ENCODE measurements at regions not wholly inside any gene's neighbourhood (a gene's known extent, or its start where the extent isn't known, plus 50 kb on each side); places are given as distances from the start of the nearest gene placed in this dataset.

DNA sequence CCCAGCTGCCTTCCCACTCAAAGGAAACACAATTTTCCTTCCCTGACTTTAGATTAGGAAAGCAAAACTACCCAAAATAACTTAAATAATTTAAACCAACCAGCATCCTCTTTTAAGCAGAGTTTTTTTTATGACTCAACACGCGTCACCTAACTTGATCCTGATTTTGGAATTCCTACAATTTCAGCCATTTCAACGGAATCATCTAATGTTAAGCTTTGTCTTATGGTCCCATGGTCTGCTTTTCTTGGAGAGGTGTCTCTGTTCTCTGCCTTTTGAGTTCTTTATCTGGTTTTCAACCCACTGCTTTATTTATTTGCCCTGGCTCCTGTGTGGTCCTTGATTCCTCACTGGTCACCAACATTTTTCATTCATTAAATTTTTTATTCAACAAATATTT is 219.2 kb upstream of the ARHGEF26 start:
- Histone ChIP-seq H3K36me3 (ENCODE audit: insufficient read depth, low read length) (no peaks in the 10 kb centered on the region), H3K27ac (ENCODE audit: low read depth, low read length, poor library complexity, severe bottlenecking) (no peak overlapping the region), H3K9me3 (ENCODE audit: low read length) (no peaks in the 10 kb centered on the region), H3K9me2 (ENCODE audit: insufficient read depth, low read length) (no peaks in the 10 kb centered on the region), H2AFZ (ENCODE audit: low read length) (no peak overlapping the region), H3K4me2 (ENCODE audit: low read length) (no peak overlapping the region), H3K4me1 (ENCODE audit: insufficient read depth, low read length, poor library complexity, severe bottlenecking) (no peaks in the 10 kb centered on the region), H3K79me2 (ENCODE audit: insufficient read depth, low read depth, low read length) (no peaks in the 10 kb centered on the region), H3K4me3 (ENCODE audit: low read depth, low read length, poor library complexity, severe bottlenecking) (no peak overlapping the region), H4K20me1 (ENCODE audit: insufficient read depth, low read length) (no peaks in the 10 kb centered on the region)
- TF ChIP-seq, protein P1, sequence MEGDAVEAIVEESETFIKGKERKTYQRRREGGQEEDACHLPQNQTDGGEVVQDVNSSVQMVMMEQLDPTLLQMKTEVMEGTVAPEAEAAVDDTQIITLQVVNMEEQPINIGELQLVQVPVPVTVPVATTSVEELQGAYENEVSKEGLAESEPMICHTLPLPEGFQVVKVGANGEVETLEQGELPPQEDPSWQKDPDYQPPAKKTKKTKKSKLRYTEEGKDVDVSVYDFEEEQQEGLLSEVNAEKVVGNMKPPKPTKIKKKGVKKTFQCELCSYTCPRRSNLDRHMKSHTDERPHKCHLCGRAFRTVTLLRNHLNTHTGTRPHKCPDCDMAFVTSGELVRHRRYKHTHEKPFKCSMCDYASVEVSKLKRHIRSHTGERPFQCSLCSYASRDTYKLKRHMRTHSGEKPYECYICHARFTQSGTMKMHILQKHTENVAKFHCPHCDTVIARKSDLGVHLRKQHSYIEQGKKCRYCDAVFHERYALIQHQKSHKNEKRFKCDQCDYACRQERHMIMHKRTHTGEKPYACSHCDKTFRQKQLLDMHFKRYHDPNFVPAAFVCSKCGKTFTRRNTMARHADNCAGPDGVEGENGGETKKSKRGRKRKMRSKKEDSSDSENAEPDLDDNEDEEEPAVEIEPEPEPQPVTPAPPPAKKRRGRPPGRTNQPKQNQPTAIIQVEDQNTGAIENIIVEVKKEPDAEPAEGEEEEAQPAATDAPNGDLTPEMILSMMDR (conservative IDR thresholded peaks at IDR 0.05; ENCODE audit: low read length), result no peak
- TF ChIP-seq EZH2phosphoT487 (IDR thresholded peaks at IDR 0.05; ENCODE audit: borderline replicate concordance, low read depth, low read length), result no peak
- no TSS peak for BruUV-seq (replicated peaks)
- intact Hi-C loops (cut with micrococcal nuclease; ENCODE audit: unreplicated experiment), result no loop called here
- ChIA-PET CTCF (ENCODE audit: unreplicated experiment) (no interaction called here), POLR2A (no interaction called here)
- DNase-seq (ENCODE audit: low spot score), result no peak

DNA sequence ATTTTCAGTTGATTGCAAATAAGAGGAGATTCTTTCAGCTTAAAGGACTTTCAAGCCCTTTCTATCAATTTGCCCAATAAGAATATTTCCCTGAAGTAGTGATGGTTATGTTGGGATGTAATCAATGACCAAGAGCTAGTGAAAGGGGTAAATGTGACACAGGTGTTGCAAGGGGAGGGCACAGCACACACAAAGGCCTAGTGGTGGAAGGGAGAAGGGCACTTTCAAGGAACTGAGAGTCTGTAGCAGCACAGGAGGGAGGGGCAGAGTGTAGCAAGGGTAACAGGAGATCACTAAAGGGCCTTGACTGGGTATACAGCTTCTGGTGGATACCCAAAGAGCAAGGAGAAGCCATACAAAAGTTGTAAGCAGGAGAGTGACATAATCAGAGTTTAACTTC is 217.8 kb upstream of the ARHGEF26 start:
- no peak overlapping the region for H3K4me3 ChIP-seq (ENCODE audit: low read depth, low read length, poor library complexity, severe bottlenecking)
- ChIA-PET CTCF (ENCODE audit: unreplicated experiment) (no interaction called here), POLR2A (interaction anchor here (0.6 kb wide), 1 partner anchor 1874 kb away, joined by 4 read pairs; no protein-coding TSS in a partner anchor)
- intact Hi-C loops (cut with micrococcal nuclease; ENCODE audit: unreplicated experiment), result no loop called here
- no peaks in the 10 kb centered on the region for H4K20me1 ChIP-seq (ENCODE audit: insufficient read depth, low read length)
- no peak overlapping the region for H3K4me2 ChIP-seq (ENCODE audit: low read length)
- BruUV-seq (replicated peaks), result no TSS peak
- no peak for DNase-seq (ENCODE audit: low spot score)
- H2AFZ ChIP-seq (ENCODE audit: low read length), result no peak overlapping the region
- no peaks in the 10 kb centered on the region for H3K36me3 ChIP-seq (ENCODE audit: insufficient read depth, low read length)
- H3K27ac ChIP-seq (ENCODE audit: low read depth, low read length, poor library complexity, severe bottlenecking), result no peak overlapping the region
- no peaks in the 10 kb centered on the region for H3K4me1 ChIP-seq (ENCODE audit: insufficient read depth, low read length, poor library complexity, severe bottlenecking)
- H3K79me2 ChIP-seq (ENCODE audit: insufficient read depth, low read depth, low read length), result no peaks in the 10 kb centered on the region
- no peaks in the 10 kb centered on the region for H3K9me2 ChIP-seq (ENCODE audit: insufficient read depth, low read length)
- H3K9me3 ChIP-seq (ENCODE audit: low read length), result no peaks in the 10 kb centered on the region
- TF ChIP-seq EZH2phosphoT487 (IDR thresholded peaks at IDR 0.05; ENCODE audit: borderline replicate concordance, low read depth, low read length), result no peak
- TF ChIP-seq, protein P1 (conservative IDR thresholded peaks at IDR 0.05; ENCODE audit: low read length), result 0 out of 2 replicates have a peak, but pooled peaks have one; percentile 11

DNA sequence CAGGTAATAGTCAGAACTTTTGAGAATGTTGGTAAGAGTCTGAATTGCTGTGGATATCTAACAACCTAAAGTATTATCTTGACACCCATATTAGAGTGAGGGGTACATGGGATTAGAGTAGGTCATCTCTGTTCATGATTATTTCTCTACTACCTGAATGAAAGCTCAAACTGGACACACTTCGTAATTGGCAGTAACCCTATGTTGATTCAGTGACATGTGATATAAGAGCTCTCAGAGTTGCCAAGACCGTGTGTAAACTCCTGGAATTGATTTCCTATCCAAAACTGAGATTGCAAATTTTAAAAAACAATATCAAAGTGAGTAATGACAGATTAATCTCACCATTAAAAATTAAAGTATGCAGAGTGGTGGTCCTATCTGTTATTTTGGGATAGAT is 214.8 kb upstream of the ARHGEF26 start:
- BruUV-seq (replicated peaks), result no TSS peak
- TF ChIP-seq, protein P1 (conservative IDR thresholded peaks at IDR 0.05; ENCODE audit: low read length), result no peak
- TF ChIP-seq EZH2phosphoT487 (IDR thresholded peaks at IDR 0.05; ENCODE audit: borderline replicate concordance, low read depth, low read length), result no peak
- Histone ChIP-seq H3K4me1 (ENCODE audit: insufficient read depth, low read length, poor library complexity, severe bottlenecking) (no peaks in the 10 kb centered on the region), H3K4me3 (ENCODE audit: low read depth, low read length, poor library complexity, severe bottlenecking) (no peak overlapping the region), H3K79me2 (ENCODE audit: insufficient read depth, low read depth, low read length) (no peaks in the 10 kb centered on the region), H4K20me1 (ENCODE audit: insufficient read depth, low read length) (no peaks in the 10 kb centered on the region), H3K4me2 (ENCODE audit: low read length) (no peak overlapping the region), H3K9me3 (ENCODE audit: low read length) (no peaks in the 10 kb centered on the region), H3K9me2 (ENCODE audit: insufficient read depth, low read length) (no peaks in the 10 kb centered on the region), H3K36me3 (ENCODE audit: insufficient read depth, low read length) (no peaks in the 10 kb centered on the region), H3K27ac (ENCODE audit: low read depth, low read length, poor library complexity, severe bottlenecking) (no peak overlapping the region), H2AFZ (ENCODE audit: low read length) (no peak overlapping the region)
- intact Hi-C loops (cut with micrococcal nuclease; ENCODE audit: unreplicated experiment), result no loop called here
- no peak for DNase-seq (ENCODE audit: low spot score)
- ChIA-PET CTCF (ENCODE audit: unreplicated experiment) (no interaction called here), POLR2A (no interaction called here)
